Stimulated activated CD4-positive, alpha-beta T cell treated with anti-CD3 and anti-CD28 coated beads, Interleukin-15, amount 100 ng/mL, for 24 hours (primary cell): ENCODE measurements at regions not wholly inside any gene's neighbourhood (a gene's known extent, or its start where the extent isn't known, plus 50 kb on each side); places are given as distances from the start of the nearest gene placed in this dataset.
"Not testable (repeated sequence)": the region's sequence is repeated elsewhere in the genome, so short reads cannot be mapped to it uniquely, and the experiment has no call there.

ENCODE experiments used
- DNase-seq: peaks from one replicate; pipeline ENCODE4 v3.0.0-alpha.2; 2020

DNA sequence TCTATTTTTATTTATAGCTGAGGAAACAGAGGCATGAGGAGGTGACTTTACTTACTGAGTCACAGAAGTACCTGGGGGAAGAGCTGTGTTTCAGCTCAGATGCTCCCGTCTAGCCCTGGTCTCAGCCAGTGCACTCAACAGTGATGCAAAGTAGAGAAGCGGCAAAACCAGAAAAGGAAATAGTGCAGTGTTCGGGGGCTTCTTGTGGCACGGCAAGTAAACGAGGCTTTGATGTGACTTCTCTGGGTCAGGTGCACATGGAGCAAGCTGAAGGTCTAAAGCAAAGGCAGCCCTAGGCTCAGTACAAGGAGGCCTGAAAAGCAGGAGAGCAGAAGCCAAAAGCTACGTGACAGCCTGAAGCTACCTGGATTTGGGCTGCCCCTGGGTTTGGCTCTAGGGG lies 526.7 kb upstream of the ADAMTS16 start:
- no peak for DNase-seq

DNA sequence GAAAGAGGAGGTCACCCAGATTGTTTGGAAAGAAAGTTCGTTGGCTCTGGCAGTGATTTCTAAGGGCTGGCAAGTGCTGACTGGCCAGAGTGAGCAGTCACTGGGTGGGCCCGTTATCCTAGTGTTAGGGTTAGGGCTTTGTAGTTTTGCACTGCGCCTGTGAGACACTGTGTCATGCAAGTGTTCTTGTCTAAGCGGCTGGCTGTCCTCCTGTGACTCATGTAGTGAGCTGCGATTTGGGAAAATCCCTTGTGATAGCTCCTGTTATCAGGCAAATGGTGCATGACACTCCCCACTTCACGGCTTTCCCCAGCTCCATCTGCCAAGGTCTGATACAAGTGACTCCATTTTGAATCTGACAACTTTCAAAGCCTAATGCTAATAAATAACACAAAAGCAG lies 526.0 kb upstream of the ADAMTS16 start:
- no peak for DNase-seq

DNA sequence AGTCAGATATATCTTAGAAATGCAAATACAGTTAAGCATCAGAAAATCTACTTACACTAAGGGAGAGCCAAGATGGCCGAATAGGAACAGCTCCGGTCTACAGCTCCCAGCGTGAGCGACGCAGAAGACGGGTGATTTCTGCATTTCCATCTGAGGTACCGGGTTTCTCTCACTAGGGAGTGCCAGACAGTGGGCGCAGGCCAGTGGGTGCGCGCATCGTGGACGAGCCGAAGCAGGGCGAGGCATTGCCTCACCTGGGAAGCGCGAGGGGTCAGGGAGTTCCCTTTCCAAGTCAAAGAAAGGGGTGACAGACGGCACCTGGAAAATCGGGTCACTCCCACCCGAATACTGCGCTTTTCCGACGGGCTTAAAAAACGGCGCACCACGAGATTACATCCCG lies 524.8 kb upstream of the ADAMTS16 start:
- DNase-seq: not testable (repeated sequence)

DNA sequence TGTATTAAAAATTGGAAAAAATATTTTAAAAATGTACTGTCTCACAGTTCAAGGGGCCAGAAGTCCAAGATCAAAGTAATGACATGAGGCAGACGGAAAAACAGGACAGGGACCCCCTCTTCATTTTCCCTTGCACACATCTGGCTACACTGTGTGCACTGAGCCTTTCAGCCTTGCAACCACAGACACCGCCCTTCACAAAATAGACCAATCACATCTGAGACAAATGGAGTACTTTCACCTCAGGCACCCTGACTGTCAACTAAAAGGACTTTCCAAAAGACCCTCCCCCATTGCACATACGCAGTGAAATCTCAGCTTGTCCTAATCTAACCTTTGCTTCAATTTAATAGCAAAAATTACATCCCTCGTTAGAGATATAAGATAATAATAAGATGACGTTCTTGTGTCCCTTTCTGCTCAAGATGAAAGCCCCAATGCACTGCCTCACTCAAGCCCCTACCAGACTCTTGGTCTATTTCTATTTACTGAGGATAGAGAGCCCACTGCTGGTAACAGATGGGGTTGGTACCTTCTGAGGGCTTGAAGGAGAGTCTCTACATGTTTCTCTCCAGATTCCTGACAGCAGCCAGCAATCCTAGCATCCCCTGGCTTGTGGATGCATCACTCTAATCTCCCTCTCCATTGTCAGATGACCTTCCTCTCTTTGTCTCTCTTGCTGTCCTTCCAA lies 514.8 kb upstream of the ADAMTS16 start:
- no peak for DNase-seq

DNA sequence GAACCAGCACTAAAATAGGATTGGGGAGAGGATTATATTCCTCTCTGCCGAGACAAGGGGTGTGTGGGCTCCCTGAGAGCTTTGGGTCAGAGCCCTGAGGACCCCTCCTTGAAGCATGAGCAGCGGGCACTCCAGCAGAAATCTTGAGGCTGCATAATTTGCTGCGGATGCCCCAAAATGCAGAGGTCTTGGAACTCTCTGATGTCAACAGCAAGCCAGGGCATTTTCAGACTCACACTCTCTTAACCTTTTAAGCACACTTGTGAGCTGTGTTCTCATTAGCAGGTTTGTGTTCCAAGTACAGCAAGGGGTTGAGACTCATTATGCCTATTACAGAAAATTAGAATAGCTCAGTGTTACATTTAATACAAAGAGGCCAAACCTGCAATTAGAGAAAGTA lies 513.0 kb upstream of the ADAMTS16 start:
- DNase-seq: no peak

DNA sequence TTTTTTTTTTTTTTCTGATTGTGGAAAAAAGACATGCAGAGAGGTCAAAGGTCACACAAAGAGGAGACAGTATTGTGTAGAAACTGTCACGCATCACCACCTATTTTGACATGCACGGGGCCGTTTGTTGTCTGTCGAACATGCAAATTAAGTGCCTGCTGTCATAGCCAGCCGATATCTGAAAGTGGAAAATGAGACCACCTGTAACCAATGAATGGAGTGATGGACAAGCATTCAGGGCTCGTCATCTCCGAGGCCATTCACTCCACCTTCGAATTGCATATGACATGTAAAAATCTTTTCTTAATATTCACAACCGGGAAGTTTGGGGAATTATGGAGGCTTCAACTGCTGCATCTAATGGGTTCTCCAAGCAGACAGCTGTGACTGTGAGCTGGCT lies 512.2 kb upstream of the ADAMTS16 start:
- DNase-seq: no peak

DNA sequence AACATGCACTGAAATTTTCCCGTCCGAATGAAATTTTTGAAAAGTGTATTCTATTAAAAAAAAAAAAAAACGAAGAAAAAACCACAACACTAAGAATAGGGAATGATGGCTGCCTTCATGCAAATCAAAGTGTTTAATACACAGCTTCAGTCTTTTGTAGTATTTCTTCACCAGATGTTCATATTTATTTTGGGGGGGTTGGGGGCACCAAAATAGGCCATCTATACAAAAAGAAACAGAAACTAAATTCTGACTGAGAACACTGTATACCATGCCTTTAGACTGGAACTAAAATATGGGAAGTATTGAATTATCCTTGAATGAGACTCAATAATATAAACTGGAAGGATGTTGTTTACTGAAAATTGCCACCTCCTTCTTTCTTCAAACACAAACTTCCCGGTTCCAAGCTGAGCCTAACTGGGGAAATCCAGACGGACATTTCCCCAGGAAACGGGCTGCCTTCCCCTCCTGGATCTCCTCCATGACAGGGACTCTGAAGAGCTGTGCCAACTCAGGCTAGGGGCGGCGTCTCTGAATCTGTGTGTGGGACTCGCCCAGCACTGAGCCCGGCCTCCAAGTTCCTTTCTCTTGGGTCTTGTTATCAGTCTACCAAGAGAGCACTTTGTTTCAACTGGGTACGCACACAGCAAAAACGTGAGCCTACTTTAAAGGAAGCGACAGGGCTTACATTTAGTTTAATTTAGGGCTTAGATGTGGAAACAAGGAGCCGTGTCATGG lies 511.3 kb upstream of the ADAMTS16 start:
- no peak for DNase-seq

DNA sequence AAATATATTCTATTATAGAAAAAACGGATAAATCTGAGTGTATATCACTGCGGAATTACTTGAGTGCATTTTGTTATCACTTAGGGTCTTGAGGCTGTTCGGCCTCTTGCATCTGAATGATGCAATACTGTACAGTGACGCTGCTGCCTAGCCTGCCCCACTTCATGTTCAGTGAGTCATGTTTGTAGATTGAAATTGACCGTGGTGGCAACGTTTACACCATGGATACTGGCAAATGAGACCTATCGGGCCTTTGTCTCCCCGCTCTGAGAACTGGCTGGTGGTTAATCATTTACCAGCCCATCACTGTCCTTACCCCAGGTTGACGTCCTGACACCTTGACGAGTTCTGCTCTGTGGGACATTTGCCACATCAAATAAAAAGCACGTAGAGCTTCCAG lies 510.1 kb upstream of the ADAMTS16 start:
- DNase-seq: no peak

DNA sequence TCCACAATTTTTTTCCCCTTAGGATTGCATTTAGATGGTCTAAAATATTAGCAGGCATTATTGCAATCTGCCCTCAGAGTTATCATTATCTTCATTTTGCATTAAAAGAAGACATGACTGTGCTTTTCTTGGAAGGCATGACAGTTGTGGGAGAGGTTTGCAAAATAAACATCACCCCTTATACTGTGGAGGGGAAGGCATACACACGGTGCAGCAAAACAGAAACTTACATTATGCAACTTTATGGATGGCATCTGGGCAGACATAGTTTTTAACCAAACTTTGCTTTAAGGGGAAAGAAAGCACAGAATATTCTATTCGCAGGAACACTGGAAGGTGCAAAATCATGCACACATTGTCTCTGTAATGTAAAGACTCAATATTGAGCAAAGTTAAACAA lies 505.8 kb upstream of the ADAMTS16 start:
- DNase-seq: no peak

DNA sequence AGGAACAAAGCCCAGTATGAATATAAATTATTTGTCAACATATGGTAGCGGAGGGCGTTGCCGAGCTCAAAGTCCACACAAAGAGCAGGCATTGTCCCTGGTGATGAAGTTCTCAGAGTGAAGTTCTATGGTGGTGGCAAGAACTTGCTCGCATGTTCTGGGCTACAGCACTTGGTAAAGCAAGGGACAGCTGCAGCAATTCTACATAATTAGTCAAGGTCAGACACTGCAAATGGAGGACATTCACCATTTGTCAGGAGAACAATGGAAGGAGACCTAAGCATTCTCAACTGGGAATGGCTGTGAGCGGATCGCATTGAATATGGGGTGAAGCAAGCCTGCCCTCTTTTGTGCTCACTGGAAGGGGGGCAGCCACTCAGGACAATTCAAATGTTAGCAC lies 503.8 kb upstream of the ADAMTS16 start:
- DNase-seq: no peak

DNA sequence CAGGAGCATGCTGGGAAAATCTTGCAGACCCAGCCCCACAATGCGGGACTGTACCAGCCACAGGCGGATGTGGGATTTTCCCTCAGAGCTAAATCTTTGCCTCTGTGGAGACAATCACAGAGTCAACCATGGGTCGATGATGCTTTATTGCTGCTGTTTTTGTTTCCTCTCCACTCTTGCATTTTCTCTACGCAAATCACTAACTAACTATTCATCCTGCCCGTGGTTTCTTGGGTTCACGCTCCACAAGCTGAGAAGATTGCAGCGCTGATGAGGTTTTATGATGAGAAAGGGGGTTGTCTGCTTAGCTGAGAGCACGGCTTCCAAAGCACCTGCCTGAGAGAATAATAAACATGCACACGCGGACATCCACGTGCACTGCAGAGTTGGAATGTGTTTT lies 500.2 kb upstream of the ADAMTS16 start:
- DNase-seq: no peak

DNA sequence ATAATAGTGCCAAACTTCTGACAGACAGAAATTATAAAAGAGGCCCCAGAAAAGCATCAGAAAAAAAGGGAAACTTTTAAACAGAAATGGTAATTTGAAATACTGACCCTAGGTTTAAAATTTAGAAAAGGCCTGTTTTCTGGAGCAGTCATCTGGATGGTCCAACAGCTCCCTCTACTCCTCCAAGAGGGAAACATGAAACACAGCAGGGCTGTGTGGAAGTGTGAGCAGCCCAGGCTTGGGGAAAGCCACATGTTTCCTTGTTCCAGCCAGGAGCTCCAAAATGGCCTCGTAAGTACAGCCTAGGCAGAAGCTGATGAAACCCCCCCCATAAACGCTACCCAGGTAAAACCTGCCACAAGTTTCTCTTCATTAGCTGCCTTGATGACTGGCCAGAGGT lies 499.3 kb upstream of the ADAMTS16 start:
- DNase-seq: no peak

DNA sequence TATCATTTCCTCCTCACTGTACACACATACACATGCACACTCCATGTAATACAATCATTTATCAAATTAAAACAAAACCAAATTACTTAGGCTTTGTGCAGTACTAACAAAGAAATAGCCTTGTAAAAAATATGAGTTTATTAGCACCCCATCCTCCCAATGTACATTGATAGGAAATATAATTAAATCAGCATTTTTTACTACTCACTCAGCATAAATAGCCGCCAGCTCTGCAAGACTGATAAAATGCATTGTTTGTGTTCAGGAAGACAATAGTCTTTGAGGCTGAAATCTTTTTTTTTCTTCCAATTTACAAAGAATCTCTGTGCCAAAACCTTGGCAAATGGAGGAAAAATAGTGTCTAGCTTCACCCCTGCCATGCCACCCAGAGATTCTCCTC lies 497.6 kb upstream of the ADAMTS16 start:
- DNase-seq: no peak

DNA sequence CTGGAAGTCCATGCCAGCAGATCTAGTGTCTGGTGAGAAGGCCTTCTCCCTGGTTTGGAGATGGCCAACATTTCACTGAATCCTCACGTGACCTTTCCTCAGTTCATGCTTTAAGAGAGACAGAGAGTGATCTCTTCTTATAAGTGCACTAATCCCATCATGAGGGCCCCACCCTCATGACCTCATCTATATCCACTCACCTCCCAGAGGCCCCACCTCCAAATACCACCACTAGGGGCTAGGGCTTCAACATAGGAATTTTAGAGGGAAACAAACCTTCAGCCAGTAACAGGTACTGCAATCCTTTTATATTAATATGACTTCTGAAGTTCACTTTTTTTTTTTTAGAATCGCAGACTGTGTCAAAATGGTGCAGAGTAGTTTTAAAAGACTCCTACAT lies 496.9 kb upstream of the ADAMTS16 start:
- DNase-seq: no peak

DNA sequence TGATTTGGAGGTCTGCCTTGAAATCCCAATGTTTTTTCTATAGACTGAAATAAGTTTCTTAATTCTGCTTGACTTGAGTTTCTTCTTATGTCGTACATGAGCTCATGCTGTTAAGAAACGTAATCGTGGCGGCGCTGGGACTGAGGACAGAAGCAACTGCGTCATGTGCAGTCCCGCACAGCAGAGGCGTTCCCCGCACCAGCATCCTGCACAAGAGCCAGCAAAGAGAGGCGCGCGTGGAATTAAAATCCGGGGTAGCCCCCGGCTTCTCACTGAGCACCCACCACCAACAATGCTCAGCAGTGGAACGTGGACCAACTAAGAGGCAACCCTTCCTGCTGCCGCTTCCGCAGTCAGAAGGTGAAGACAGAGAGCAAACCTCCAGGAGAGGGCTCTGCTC lies 496.2 kb upstream of the ADAMTS16 start:
- DNase-seq: no peak

DNA sequence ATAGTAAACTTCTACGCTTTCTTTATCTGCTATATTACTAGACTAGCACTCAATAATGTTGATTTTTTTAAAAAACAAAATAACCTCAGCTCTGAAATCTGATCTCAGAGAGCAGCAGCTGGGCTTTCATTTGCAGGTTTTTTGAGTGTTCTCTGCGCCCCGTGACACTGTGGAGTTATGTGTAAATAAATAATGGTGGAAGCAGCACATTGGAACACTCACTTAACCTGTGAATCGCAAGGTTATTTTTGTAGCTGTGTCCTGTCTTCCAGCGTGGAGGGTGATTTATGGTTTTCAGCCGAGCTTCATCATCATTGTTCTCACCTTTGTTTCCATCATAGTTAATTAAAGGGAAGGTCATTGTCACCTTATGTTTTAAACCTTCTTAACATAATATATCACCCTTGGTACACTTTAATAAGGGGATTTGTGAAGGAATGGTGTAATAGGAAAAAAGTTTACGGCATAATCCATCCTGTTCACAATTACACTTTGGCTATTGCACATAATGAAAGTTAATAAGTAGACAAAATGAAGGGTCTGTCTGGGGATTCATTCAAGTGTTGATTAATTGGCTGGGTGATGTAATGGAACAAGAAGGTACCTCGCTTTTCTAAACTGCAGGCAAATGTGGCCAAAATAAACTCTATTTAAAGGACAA lies 493.3 kb upstream of the ADAMTS16 start:
- no peak for DNase-seq

DNA sequence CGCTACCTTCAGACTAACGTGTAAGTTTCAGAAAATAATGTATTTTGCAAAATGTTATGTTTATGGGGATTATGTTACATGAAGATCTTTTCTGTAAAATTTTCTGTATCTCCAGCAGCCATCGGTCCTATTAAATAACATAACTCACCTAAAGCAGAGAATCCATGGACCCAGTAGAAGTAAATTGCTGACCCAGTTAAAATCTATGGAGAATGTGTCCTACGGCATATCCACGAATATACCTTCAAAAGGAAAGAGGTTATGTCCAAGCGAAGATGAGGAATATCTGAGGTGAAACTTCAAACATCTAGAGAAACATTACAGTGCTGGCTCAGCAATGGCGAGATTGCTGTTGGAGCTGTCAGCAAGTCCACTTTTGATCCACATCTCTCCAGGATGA lies 492.2 kb upstream of the ADAMTS16 start:
- DNase-seq: no peak

DNA sequence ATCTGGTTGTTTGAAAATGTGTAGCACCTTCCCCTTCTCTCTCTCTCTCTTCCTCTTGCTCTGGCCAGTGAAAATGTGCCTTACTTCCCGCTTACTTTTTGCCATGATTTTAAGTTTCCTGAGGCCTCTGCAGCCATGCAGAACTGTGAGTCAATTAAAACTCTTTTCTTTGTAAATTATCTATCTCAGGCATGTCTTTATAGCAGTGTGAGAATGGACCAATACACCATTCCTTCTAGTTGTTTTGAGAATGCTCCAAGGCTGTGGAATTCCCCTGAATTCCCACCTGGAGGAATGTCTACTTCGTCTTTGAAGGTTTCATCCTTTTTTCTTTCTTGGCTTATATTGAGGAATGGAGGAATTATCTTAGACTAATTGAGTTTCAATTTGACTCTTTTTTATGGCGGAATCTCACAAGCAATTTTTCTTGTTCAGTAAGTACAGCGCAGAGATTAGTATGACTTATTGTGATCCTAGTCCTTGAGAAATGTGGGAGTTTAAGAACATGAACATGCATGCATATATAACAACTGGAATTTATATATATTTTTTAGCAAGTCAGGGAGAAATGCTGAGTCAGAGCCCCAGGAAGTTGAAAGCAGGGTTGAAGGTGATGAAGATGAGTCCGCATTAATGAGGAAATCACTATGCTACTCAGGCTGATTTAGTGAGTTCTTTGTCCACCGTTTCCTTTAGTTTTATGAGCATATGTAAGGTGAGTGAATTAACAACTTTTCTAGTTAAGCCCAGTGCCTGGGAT lies 488.1 kb upstream of the ADAMTS16 start:
- no peak for DNase-seq

DNA sequence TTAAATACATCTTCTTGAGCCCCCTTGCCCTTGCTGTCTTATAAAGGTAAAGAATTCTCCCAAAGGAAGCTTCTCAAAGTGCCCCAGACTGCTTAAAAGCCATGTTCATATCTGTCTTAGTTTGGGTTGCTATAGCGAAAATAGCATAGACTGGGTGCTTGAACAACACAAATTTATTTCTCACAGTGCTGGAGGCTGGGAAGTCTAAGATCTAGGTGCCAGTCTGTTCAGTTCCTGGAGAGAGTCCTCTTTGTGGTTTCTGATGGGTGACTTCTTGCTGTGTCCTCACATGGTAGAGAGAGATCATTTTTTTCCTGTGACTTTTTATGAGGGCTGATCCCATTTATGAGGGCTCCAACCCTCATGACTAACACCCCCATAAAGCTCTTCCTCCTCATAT lies 486.7 kb upstream of the ADAMTS16 start:
- DNase-seq: no peak

DNA sequence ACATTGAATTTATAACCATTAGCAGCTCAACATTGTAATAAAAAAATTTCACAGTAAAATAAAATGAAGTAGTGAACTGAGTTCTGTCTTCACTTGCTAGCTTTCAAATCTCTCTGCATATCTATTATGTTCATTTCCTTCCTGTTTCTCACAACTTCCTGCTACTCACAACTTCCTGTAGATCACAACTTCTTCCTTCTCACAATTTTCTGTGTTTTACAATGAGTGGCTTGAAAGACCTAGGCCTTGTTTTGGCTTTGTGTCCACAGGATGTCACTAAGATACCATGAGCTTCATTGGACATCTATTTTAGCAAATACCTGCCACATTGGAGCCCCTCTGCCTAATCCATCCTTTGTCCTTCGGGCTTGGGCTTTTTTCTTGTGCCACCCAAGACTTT lies 480.3 kb upstream of the ADAMTS16 start:
- no peak for DNase-seq

DNA sequence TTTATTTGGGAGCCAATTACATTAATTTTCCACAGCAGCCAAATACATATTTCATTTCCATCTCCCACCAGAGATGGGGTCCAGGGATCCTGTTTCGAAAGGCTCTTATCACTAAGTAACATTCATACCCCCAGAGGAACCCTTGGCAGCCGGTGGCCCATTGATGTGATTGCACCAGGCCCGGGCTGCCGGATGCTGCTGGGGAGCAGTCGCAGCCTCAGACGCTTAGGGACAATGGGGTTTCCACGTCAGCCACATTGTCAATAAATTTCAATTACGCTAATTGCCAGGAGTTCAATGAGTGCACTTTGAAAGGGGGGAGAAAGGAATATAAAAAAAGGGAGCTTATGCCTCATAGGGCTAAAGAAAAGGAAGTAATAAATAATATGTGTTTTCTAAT lies 478.8 kb upstream of the ADAMTS16 start:
- DNase-seq: no peak

DNA sequence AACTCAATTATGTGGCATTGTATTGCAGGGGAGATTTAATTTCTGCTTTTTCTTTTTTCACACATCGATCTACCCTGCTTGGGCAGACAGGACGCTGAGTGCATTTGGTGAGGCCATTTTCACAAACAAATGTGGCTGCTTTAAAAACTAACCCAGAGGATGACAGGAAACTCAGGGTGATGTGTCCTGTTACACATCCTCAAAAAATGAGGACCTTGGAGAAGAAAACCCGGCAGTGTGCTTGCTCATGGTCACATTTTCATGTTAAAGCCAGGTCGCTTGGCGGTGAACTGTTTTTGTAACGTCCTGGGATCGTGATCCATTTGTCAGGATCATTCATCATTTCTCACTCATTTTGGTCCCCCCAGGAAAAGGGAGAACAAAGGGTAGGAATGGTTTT lies 478.3 kb upstream of the ADAMTS16 start:
- no peak for DNase-seq

DNA sequence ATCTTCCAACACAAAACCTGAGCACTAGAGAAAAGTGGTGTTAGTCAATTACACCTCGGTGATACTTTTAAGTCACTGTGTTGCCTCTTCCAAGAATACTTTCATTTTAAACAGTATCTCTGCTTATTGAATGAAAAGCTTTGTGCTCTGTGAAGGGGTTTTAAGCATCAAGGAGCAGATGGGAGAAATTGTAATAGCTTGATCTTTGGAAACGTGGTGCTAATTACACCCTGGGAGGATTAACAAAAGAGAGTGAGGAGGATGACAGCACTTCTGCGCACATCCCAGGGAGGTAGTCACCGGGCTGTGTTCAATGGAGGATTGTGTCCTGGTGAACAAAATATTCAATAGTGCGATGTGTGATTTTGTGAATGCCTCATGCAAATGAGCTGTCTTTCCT lies 477.4 kb upstream of the ADAMTS16 start:
- DNase-seq: no peak

DNA sequence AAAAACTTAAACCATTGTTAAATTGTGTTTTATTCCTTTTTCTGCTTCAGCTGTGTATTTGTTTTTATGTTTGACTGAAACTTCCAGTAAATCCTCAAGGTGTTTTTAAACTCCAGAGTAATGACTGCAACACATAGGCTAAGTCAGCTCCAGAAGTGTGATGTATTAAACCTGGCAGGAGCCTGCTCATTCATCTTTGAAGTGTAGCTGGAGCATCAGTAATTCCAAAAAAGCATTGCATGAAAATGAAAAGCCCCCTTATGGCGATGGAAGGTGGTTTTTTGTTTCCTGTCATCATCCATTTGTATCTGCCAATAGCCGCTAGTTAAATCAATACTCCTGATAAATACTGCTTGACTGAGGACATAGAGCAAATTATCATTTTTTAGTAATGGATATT lies 474.2 kb upstream of the ADAMTS16 start:
- no peak for DNase-seq
